ENCODE measurements at regions not wholly inside any gene's neighbourhood (a gene's known extent, or its start where the extent isn't known, plus 50 kb on each side); places are given as distances from the start of the nearest gene placed in this dataset.

- no peak for DNase-seq
- Histone ChIP-seq H3K36me3 (replicated peaks in 1 of 2) (no peaks in the 10 kb centered on the region), H3K9me3 (replicated peaks in 1 of 3) (no peaks in the 10 kb centered on the region), H3K27ac (no peak overlapping the region), H3K4me1 (replicated peaks in 1 of 2) (no peaks in the 10 kb centered on the region), H3K27me3 (no peaks in the 10 kb centered on the region), H3K4me3 (no peak overlapping the region)
- intact Hi-C loops (cut with DNase I): no loop called here
- 72 to 75% (median 74%) methylated on average over 3 of the region's 3 CpGs for WGBS, 4 donors
- TF ChIP-seq POLR2A (IDR thresholded peaks at IDR 0.05): no peak
- TF ChIP-seq, protein P1, sequence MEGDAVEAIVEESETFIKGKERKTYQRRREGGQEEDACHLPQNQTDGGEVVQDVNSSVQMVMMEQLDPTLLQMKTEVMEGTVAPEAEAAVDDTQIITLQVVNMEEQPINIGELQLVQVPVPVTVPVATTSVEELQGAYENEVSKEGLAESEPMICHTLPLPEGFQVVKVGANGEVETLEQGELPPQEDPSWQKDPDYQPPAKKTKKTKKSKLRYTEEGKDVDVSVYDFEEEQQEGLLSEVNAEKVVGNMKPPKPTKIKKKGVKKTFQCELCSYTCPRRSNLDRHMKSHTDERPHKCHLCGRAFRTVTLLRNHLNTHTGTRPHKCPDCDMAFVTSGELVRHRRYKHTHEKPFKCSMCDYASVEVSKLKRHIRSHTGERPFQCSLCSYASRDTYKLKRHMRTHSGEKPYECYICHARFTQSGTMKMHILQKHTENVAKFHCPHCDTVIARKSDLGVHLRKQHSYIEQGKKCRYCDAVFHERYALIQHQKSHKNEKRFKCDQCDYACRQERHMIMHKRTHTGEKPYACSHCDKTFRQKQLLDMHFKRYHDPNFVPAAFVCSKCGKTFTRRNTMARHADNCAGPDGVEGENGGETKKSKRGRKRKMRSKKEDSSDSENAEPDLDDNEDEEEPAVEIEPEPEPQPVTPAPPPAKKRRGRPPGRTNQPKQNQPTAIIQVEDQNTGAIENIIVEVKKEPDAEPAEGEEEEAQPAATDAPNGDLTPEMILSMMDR (IDR thresholded peaks at IDR 0.05): no peak
Observed at GRCh38 chr1:229947968-229948367, 119.1 kb upstream of the GALNT2 start.

DNA sequence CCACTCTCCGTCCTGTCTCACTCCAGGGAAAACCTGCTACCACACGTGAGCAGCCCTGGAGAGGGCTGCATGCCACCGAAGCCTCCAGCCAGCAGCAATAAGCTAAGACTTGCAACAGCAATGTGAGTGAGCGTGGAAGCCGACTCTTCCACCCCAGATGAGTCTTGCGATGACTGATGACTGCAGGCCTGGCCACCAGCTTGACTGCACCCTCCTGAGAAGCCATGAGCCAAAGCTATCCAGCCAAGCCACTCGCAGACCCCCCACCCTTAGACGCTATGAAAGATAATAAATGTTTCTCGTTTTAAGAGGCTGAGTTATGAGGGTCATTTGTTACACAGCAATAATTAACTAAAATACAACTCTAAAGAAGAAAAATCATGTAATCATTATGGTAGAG is 118.6 kb upstream of the GALNT2 start:
- Histone ChIP-seq H3K4me1 (replicated peaks in 1 of 2) (no peaks in the 10 kb centered on the region), H3K9me3 (replicated peaks in 1 of 3) (no peaks in the 10 kb centered on the region)
- intact Hi-C loops (cut with DNase I): no loop called here

GRCh38 chr1:229949500-229949899 is 117.5 kb upstream of the GALNT2 start:
- no peak for DNase-seq
- 62 to 81% (median 72%) methylated on average over 3 of the region's 3 CpGs for WGBS, 4 donors
- H3K27me3 ChIP-seq: no peaks in the 10 kb centered on the region
- no peak overlapping the region for H3K4me3 ChIP-seq
- H3K4me1 ChIP-seq (replicated peaks in 1 of 2): no peaks in the 10 kb centered on the region
- intact Hi-C loops (cut with DNase I): no loop called here
- TF ChIP-seq, protein P1 (IDR thresholded peaks at IDR 0.05): no peak
- TF ChIP-seq POLR2A (IDR thresholded peaks at IDR 0.05): no peak
- no peaks in the 10 kb centered on the region for H3K36me3 ChIP-seq (replicated peaks in 1 of 2)
- no peaks in the 10 kb centered on the region for H3K9me3 ChIP-seq (replicated peaks in 1 of 3)
- H3K27ac ChIP-seq: no peak overlapping the region

More for the DNA sequence above, 118.6 kb upstream of the GALNT2 start:
- no peaks in the 10 kb centered on the region for H3K27me3 ChIP-seq
- DNase-seq: no peak
- no peak overlapping the region for H3K4me3 ChIP-seq
- H3K36me3 ChIP-seq (replicated peaks in 1 of 2): no peaks in the 10 kb centered on the region
- no peak overlapping the region for H3K27ac ChIP-seq
- TF ChIP-seq POLR2A (IDR thresholded peaks at IDR 0.05): no peak
- TF ChIP-seq, protein P1 (IDR thresholded peaks at IDR 0.05): no peak
- 76 to 79% (median 78%) methylated on average over 8 to 9 of the region's 9 CpGs for WGBS, 4 donors

- no peak for DNase-seq
- 92 to 94% (median 93%) methylated on average over 5 of the region's 5 CpGs for WGBS, 4 donors
- TF ChIP-seq, protein P1 (IDR thresholded peaks at IDR 0.05): no peak
- no peak overlapping the region for H3K27ac ChIP-seq
- H3K4me3 ChIP-seq: no peak overlapping the region
- no peaks in the 10 kb centered on the region for H3K4me1 ChIP-seq (replicated peaks in 1 of 2)
- no peaks in the 10 kb centered on the region for H3K27me3 ChIP-seq
- intact Hi-C loops (cut with DNase I): no loop called here
- no peaks in the 10 kb centered on the region for H3K36me3 ChIP-seq (replicated peaks in 1 of 2)
- H3K9me3 ChIP-seq (replicated peaks in 1 of 3): no peaks in the 10 kb centered on the region
Observed at GRCh38 chr1:229950020-229950419, 117.0 kb upstream of the GALNT2 start.
